Stimulated activated CD4-positive, alpha-beta T cell treated with anti-CD3 and anti-CD28 coated beads, Interleukin-12 subunit alpha, Interleukin-12 subunit beta, amount 100 ng/mL, for 24 hours (primary cell): ENCODE measurements at regions not wholly inside any gene's neighbourhood (a gene's known extent, or its start where the extent isn't known, plus 50 kb on each side); places are given as distances from the start of the nearest gene placed in this dataset.
"Not testable (repeated sequence)": the region's sequence is repeated elsewhere in the genome, so short reads cannot be mapped to it uniquely, and the experiment has no call there.

Experiments used
- DNase-seq, 2 experiments: peaks; one replicate each; pipeline ENCODE4 v3.0.0-alpha.2; 2020; ENCODE audit warnings: low read depth in 2 of 2

- DNase-seq: no peak
Observed at GRCh38 chr7:68623030-68623429, 975.2 kb upstream of the AUTS2 start.

- DNase-seq: no peak
Observed at GRCh38 chr7:68627247-68627864, 970.9 kb upstream of the AUTS2 start.

GRCh38 chr7:68630914-68631313, 967.4 kb upstream of the AUTS2 start:
- not testable (repeated sequence) for DNase-seq

- DNase-seq: no peak
Observed at GRCh38 chr7:68640103-68640502, 958.2 kb upstream of the AUTS2 start.

GRCh38 chr7:68642727-68643126, 955.5 kb upstream of the AUTS2 start:
- no peak for DNase-seq

GRCh38 chr7:68663392-68663791, 934.9 kb upstream of the AUTS2 start:
- DNase-seq: no peak

- DNase-seq: no peak
Observed at GRCh38 chr7:68671046-68671445, 927.2 kb upstream of the AUTS2 start.

GRCh38 chr7:68671671-68672070, 926.6 kb upstream of the AUTS2 start:
- DNase-seq: no peak

GRCh38 chr7:68674826-68675225, 923.4 kb upstream of the AUTS2 start:
- no peak for DNase-seq

GRCh38 chr7:68676813-68677535, 921.3 kb upstream of the AUTS2 start:
- DNase-seq: no peak

GRCh38 chr7:68678196-68678595, 920.1 kb upstream of the AUTS2 start:
- no peak for DNase-seq

- DNase-seq: no peak
Observed at GRCh38 chr7:68679459-68680234, 918.6 kb upstream of the AUTS2 start.

GRCh38 chr7:68680235-68680872, 917.9 kb upstream of the AUTS2 start:
- DNase-seq: no peak

GRCh38 chr7:68682910-68683309, 915.4 kb upstream of the AUTS2 start:
- DNase-seq: no peak

GRCh38 chr7:68684246-68684839, 913.9 kb upstream of the AUTS2 start:
- no peak for DNase-seq

GRCh38 chr7:68684996-68685395, 913.3 kb upstream of the AUTS2 start:
- no peak for DNase-seq

GRCh38 chr7:68688416-68689086, 909.7 kb upstream of the AUTS2 start:
- DNase-seq: no peak

- no peak for DNase-seq
Observed at GRCh38 chr7:68689087-68689433, 909.2 kb upstream of the AUTS2 start.

GRCh38 chr7:68691261-68692216, 906.7 kb upstream of the AUTS2 start:
- no peak for DNase-seq

- no peak for DNase-seq
Observed at GRCh38 chr7:68692511-68692910, 905.8 kb upstream of the AUTS2 start.
